ENCODE measurements at regions not wholly inside any gene's neighbourhood (a gene's known extent, or its start where the extent isn't known, plus 50 kb on each side); places are given as distances from the start of the nearest gene placed in this dataset.

- TF ChIP-seq CTCF (IDR thresholded peaks at IDR 0.05; ENCODE audit: low read length, missing control alignments): no peak
- no peak for DNase-seq (ENCODE audit: low read depth)
- H3K4me3 ChIP-seq (replicated peaks; ENCODE audit: low read depth, low read length): no peak overlapping the region
Observed at GRCh38 chr5:98163796-98164493, 609.5 kb upstream of the RGMB start.

GRCh38 chr5:98168871-98169270 is 604.6 kb upstream of the RGMB start:
- H3K4me3 ChIP-seq (replicated peaks; ENCODE audit: low read depth, low read length): no peak overlapping the region
- no peak for DNase-seq (ENCODE audit: low read depth)
- no peak for TF ChIP-seq CTCF (IDR thresholded peaks at IDR 0.05; ENCODE audit: low read length, missing control alignments)

GRCh38 chr5:98170994-98171393 is 602.5 kb upstream of the RGMB start:
- H3K4me3 ChIP-seq (replicated peaks; ENCODE audit: low read depth, low read length): no peak overlapping the region
- no peak for DNase-seq (ENCODE audit: low read depth)
- no peak for TF ChIP-seq CTCF (IDR thresholded peaks at IDR 0.05; ENCODE audit: low read length, missing control alignments)

- no peak for TF ChIP-seq CTCF (IDR thresholded peaks at IDR 0.05; ENCODE audit: low read length, missing control alignments)
- H3K4me3 ChIP-seq (replicated peaks; ENCODE audit: low read depth, low read length): no peak overlapping the region
- peak; percentile 38 for DNase-seq (ENCODE audit: low read depth)
Observed at GRCh38 chr5:98173334-98173733, 600.1 kb upstream of the RGMB start.

- TF ChIP-seq CTCF (IDR thresholded peaks at IDR 0.05; ENCODE audit: low read length, missing control alignments): no peak
- no peak overlapping the region for H3K4me3 ChIP-seq (replicated peaks; ENCODE audit: low read depth, low read length)
- DNase-seq (ENCODE audit: low read depth): no peak
Observed at GRCh38 chr5:98175474-98175873, 598.0 kb upstream of the RGMB start.

- peak; percentile 7 for DNase-seq (ENCODE audit: low read depth)
- no peak overlapping the region for H3K4me3 ChIP-seq (replicated peaks; ENCODE audit: low read depth, low read length)
- no peak for TF ChIP-seq CTCF (IDR thresholded peaks at IDR 0.05; ENCODE audit: low read length, missing control alignments)
Observed at GRCh38 chr5:98179791-98180755, 593.4 kb upstream of the RGMB start.

Data from fibroblast of pulmonary artery (primary cell).